MM.1S (cell line): ENCODE measurements at regions not wholly inside any gene's neighbourhood (a gene's known extent, or its start where the extent isn't known, plus 50 kb on each side); places are given as distances from the start of the nearest gene placed in this dataset.

ENCODE experiments used
- DNase-seq: peaks from one replicate; pipeline ENCODE4 v3.0.0-alpha.2; 2015
- H2AFZ ChIP-seq: fragments of 300-600 bp; sonication (generic); 2 replicates; pipeline ENCODE4 v1.6.0; 2016; ENCODE audit warnings: antibody characterized with exemption, low read length
- H3F3A ChIP-seq: fragments of 300-600 bp; sonication (generic); 2 replicates; pipeline ENCODE4 v1.6.1; 2016; ENCODE audit warnings: mild to moderate bottlenecking, antibody characterized with exemption, low read length, moderate library complexity, mixed read lengths; ENCODE audit not compliant: insufficient read depth
- H3K27ac ChIP-seq: fragments of 300-600 bp; sonication (generic); 2 replicates; pipeline ENCODE4 v1.5.1; 2016; ENCODE audit warnings: mild to moderate bottlenecking, low read length
- H3K27me3 ChIP-seq: fragments of 300-600 bp; sonication (generic); replicated peaks from 2 replicates; pipeline ENCODE4 v1.6.0; 2016; ENCODE audit warnings: low read length; ENCODE audit not compliant: insufficient read depth
- H3K36me3 ChIP-seq: fragments of 300-600 bp; sonication (generic); replicated peaks from 2 replicates; pipeline ENCODE4 v1.6.1; 2016; ENCODE audit warnings: mild to moderate bottlenecking, low read length, mixed read lengths; ENCODE audit not compliant: insufficient read depth
- H3K4me1 ChIP-seq: fragments of 300-600 bp; sonication (generic); 2 replicates; pipeline ENCODE4 v1.6.1; 2016; ENCODE audit warnings: low read length, mixed read lengths
- H3K4me2 ChIP-seq: fragments of 300-600 bp; sonication (generic); 2 replicates; pipeline ENCODE4 v1.6.0; 2016; ENCODE audit warnings: low read depth, low read length
- H3K4me3 ChIP-seq: fragments of 300-600 bp; sonication (generic); 2 replicates; pipeline ENCODE4 v1.5.1; 2016; ENCODE audit warnings: low read length, mixed read lengths
- H3K79me2 ChIP-seq: fragments of 300-600 bp; sonication (generic); 2 replicates; pipeline ENCODE4 v1.6.1; 2016; ENCODE audit warnings: mixed run types, low read length, mixed read lengths
- H3K9ac ChIP-seq: fragments of 300-600 bp; sonication (generic); 2 replicates; pipeline ENCODE4 v1.6.1; 2016; ENCODE audit warnings: low read length, mixed read lengths
- H3K9me2 ChIP-seq: fragments of 300-600 bp; sonication (generic); replicated peaks from 2 replicates; pipeline ENCODE4 v1.6.1; 2016; ENCODE audit warnings: mild to moderate bottlenecking, low read length, mixed read lengths; ENCODE audit not compliant: insufficient read depth
- H3K9me3 ChIP-seq: fragments of 300-600 bp; sonication (generic); replicated peaks from 2 replicates; pipeline ENCODE4 v1.6.1; 2016; ENCODE audit warnings: mild to moderate bottlenecking, low read length, mixed read lengths; ENCODE audit not compliant: insufficient read depth
- H4K20me1 ChIP-seq: fragments of 300-600 bp; sonication (generic); 2 replicates; pipeline ENCODE4 v1.6.1; 2016; ENCODE audit warnings: mild to moderate bottlenecking, low read length, moderate library complexity, mixed read lengths; ENCODE audit not compliant: insufficient read depth
- EZH2 ChIP-seq: fragments of 300-600 bp; sonication (generic); optimal IDR thresholded peaks from 2 replicates; pipeline ENCODE3; 2017; ENCODE audit warnings: low read depth, mild to moderate bottlenecking, antibody characterized with exemption, low read length, mixed read lengths
- EZH2phosphoT487 ChIP-seq: fragments of 300-600 bp; sonication (generic); IDR thresholded peaks from 2 replicates; pipeline ENCODE4 v1.6.1; 2018; ENCODE audit warnings: antibody characterized with exemption, low read length
- TF ChIP-seq, protein P1 (sequence below): fragments of 300-600 bp; sonication (generic); IDR thresholded peaks from 2 replicates; pipeline ENCODE4 v1.5.1; 2016; ENCODE audit warnings: antibody characterized with exemption, low read length, mixed read lengths

- Histone ChIP-seq H3K27ac (no peak overlapping the region), H3K9me2 (no peaks in the 10 kb centered on the region), H3K4me1 (no peaks in the 10 kb centered on the region), H3K4me3 (no peak overlapping the region), H3K79me2 (no peaks in the 10 kb centered on the region), H4K20me1 (no peaks in the 10 kb centered on the region), H3K36me3 (no peaks in the 10 kb centered on the region), H3K4me2 (no peak overlapping the region), H3K9ac (no peak overlapping the region), H3K27me3 (no peaks in the 10 kb centered on the region), H2AFZ (no peak overlapping the region), H3F3A (no peaks in the 10 kb centered on the region), H3K9me3 (no peaks in the 10 kb centered on the region)
- TF ChIP-seq EZH2phosphoT487 (no peak), EZH2 (no peak)
- TF ChIP-seq, protein P1, sequence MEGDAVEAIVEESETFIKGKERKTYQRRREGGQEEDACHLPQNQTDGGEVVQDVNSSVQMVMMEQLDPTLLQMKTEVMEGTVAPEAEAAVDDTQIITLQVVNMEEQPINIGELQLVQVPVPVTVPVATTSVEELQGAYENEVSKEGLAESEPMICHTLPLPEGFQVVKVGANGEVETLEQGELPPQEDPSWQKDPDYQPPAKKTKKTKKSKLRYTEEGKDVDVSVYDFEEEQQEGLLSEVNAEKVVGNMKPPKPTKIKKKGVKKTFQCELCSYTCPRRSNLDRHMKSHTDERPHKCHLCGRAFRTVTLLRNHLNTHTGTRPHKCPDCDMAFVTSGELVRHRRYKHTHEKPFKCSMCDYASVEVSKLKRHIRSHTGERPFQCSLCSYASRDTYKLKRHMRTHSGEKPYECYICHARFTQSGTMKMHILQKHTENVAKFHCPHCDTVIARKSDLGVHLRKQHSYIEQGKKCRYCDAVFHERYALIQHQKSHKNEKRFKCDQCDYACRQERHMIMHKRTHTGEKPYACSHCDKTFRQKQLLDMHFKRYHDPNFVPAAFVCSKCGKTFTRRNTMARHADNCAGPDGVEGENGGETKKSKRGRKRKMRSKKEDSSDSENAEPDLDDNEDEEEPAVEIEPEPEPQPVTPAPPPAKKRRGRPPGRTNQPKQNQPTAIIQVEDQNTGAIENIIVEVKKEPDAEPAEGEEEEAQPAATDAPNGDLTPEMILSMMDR, result no peak
- no peak for DNase-seq
Observed at GRCh38 chr2:18861951-18862350, 272.6 kb upstream of the NT5C1B start.

DNA sequence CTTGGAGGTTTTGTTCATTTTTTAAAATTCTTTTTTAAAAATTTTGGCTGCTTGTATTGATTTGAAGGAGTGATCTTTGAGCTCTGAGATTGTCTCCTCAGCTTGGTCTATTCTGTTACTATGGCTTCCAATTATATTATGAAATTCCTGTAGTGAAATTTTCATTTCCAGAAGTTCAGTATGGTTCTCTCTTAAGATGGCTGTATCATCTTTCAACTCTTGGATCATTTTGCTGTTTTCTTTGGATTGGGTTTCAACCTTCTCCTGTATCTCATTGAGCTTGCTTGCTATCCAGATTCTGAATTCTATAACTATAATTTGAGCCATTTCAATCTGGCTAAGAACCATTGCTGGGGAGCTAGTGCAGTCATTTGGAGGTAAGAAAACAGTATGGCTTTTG, 270.8 kb upstream of the NT5C1B start:
- Histone ChIP-seq H3K79me2 (no peaks in the 10 kb centered on the region), H3K9me2 (no peaks in the 10 kb centered on the region), H3K9ac (no peak overlapping the region), H3K4me2 (no peak overlapping the region), H3K4me3 (no peak overlapping the region), H3F3A (no peaks in the 10 kb centered on the region), H3K4me1 (no peaks in the 10 kb centered on the region), H3K27me3 (no peaks in the 10 kb centered on the region), H3K9me3 (no peaks in the 10 kb centered on the region), H3K27ac (no peak overlapping the region), H3K36me3 (no peaks in the 10 kb centered on the region), H2AFZ (no peak overlapping the region), H4K20me1 (no peaks in the 10 kb centered on the region)
- no peak for DNase-seq
- TF ChIP-seq, protein P1, result no peak
- no peak for TF ChIP-seq EZH2phosphoT487
- TF ChIP-seq EZH2, result no peak

GRCh38 chr2:18856765-18857164, 267.4 kb upstream of the NT5C1B start:
- no peaks in the 10 kb centered on the region for H3K9me2 ChIP-seq
- H3K27ac ChIP-seq, result no peak overlapping the region
- no peak overlapping the region for H2AFZ ChIP-seq
- no peaks in the 10 kb centered on the region for H3F3A ChIP-seq
- H3K9me3 ChIP-seq, result no peaks in the 10 kb centered on the region
- DNase-seq, result no peak
- H4K20me1 ChIP-seq, result no peaks in the 10 kb centered on the region
- no peaks in the 10 kb centered on the region for H3K79me2 ChIP-seq
- H3K27me3 ChIP-seq, result no peaks in the 10 kb centered on the region
- no peak overlapping the region for H3K4me2 ChIP-seq
- H3K36me3 ChIP-seq, result no peaks in the 10 kb centered on the region
- no peak overlapping the region for H3K9ac ChIP-seq
- TF ChIP-seq EZH2, result no peak
- no peak overlapping the region for H3K4me3 ChIP-seq
- no peaks in the 10 kb centered on the region for H3K4me1 ChIP-seq

DNA sequence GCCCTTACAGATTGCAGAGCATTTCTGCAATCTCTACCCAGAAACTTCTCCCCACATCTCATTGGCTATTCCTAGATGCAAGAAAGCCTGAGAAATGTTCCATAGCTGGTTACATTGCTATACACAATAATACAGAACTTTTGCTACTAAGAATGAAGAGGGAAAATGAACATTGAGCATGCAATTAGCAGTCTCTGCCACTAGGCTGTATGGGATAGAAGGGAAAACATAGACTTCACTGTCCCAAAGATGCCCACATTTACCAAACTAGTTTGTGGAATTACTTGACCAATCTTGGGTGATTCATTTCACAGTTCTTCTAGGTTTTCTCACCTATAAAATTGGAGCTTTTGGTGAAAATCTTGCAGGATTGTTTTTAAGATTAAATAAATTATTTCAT, 265.7 kb upstream of the NT5C1B start:
- Histone ChIP-seq H3K79me2 (no peaks in the 10 kb centered on the region), H3K4me3 (no peak overlapping the region), H3K27me3 (no peaks in the 10 kb centered on the region), H3K9ac (no peak overlapping the region), H4K20me1 (no peaks in the 10 kb centered on the region), H3F3A (no peaks in the 10 kb centered on the region), H3K36me3 (no peaks in the 10 kb centered on the region), H3K9me3 (no peaks in the 10 kb centered on the region), H2AFZ (no peak overlapping the region), H3K9me2 (no peaks in the 10 kb centered on the region), H3K4me2 (no peak overlapping the region), H3K27ac (no peak overlapping the region), H3K4me1 (no peaks in the 10 kb centered on the region)
- TF ChIP-seq, protein P1, result peak; percentile 30
- no peak for TF ChIP-seq EZH2phosphoT487
- DNase-seq, result no peak
